WTC11 (cell line): ENCODE measurements at regions not wholly inside any gene's neighbourhood (a gene's known extent, or its start where the extent isn't known, plus 50 kb on each side); places are given as distances from the start of the nearest gene placed in this dataset.

ENCODE experiments used
- AFF4 ChIP-seq: sonication (generic); formaldehyde crosslinking; IDR thresholded peaks from 2 replicates; pipeline ENCODE4 v1.8.1; 2023; ENCODE audit warnings: mild to moderate bottlenecking, missing genetic modification reagents, borderline replicate concordance
- ATF2 ChIP-seq: sonication (generic); formaldehyde crosslinking; IDR thresholded peaks from 2 replicates; pipeline ENCODE4 v1.8.1; 2022; ENCODE audit warnings: low read depth, missing genetic modification reagents, borderline replicate concordance
- ELF4 ChIP-seq: sonication (generic); formaldehyde crosslinking; IDR thresholded peaks from 2 replicates; pipeline ENCODE4 v1.8.1; 2022; ENCODE audit warnings: low read depth, mild to moderate bottlenecking, moderate library complexity, missing genetic modification reagents
- FOXP4 ChIP-seq: sonication (generic); formaldehyde crosslinking; IDR thresholded peaks from 2 replicates; pipeline ENCODE4 v1.8.0; 2022; ENCODE audit warnings: mild to moderate bottlenecking, missing genetic modification reagents
- GTF2I ChIP-seq: fragments of 250-450 bp; sonication (Bioruptor Pico); conservative IDR thresholded peaks from 2 replicates; pipeline ENCODE4 v1.4.0; 2021; ENCODE audit warnings: mild to moderate bottlenecking
- SP1 ChIP-seq: sonication (generic); formaldehyde crosslinking; conservative IDR thresholded peaks from 2 replicates; pipeline ENCODE4 v1.8.1; 2022; ENCODE audit warnings: missing genetic modification reagents
- TEAD4 ChIP-seq: sonication (generic); formaldehyde crosslinking; IDR thresholded peaks from 2 replicates; pipeline ENCODE4 v1.8.0; 2022; ENCODE audit warnings: mild to moderate bottlenecking, missing genetic modification reagents
- USF2 ChIP-seq: sonication (generic); formaldehyde crosslinking; IDR thresholded peaks from 2 replicates; pipeline ENCODE4 v1.8.1; 2023; ENCODE audit warnings: mild to moderate bottlenecking, missing genetic modification reagents, moderate library complexity
- TF ChIP-seq, protein P1 (sequence below): fragments of 200-600 bp; IDR thresholded peaks from 2 replicates; pipeline ENCODE4 v1.8.0; 2022; ENCODE audit warnings: antibody characterized with exemption
- TF ChIP-seq, protein P2 (sequence below): sonication (generic); formaldehyde crosslinking; IDR thresholded peaks from 2 replicates; pipeline ENCODE4 v1.8.0; 2022; ENCODE audit warnings: mild to moderate bottlenecking, missing genetic modification reagents

DNA sequence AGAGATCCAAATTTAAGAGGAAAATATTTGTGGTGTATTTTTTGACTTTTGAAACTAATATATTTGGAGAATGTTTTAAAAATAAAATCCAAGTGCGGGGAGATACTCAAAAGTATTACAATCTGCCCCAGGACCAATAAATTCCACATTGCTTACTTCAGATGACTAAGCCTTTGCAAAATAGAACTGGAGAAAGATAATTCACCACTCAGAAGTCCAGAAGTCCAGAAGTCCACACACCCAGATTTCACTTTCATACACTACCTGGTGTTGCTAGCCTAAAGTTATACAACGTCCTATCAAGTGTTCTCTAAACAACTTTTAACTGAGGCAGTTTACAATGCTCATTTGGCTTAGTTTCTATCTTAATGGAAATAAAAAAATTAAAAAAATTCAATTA, 487.0 kb upstream of the SEMA3D start:
- TF ChIP-seq, protein P1, sequence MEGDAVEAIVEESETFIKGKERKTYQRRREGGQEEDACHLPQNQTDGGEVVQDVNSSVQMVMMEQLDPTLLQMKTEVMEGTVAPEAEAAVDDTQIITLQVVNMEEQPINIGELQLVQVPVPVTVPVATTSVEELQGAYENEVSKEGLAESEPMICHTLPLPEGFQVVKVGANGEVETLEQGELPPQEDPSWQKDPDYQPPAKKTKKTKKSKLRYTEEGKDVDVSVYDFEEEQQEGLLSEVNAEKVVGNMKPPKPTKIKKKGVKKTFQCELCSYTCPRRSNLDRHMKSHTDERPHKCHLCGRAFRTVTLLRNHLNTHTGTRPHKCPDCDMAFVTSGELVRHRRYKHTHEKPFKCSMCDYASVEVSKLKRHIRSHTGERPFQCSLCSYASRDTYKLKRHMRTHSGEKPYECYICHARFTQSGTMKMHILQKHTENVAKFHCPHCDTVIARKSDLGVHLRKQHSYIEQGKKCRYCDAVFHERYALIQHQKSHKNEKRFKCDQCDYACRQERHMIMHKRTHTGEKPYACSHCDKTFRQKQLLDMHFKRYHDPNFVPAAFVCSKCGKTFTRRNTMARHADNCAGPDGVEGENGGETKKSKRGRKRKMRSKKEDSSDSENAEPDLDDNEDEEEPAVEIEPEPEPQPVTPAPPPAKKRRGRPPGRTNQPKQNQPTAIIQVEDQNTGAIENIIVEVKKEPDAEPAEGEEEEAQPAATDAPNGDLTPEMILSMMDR: no peak
- TF ChIP-seq ATF2 (CRISPR knock-in tag) (no peak), ELF4 (CRISPR knock-in tag) (no peak), GTF2I (CRISPR knock-in tag) (no peak), TEAD4 (CRISPR knock-in tag) (no peak), USF2 (CRISPR knock-in tag) (no peak), SP1 (no peak), AFF4 (no peak), FOXP4 (CRISPR knock-in tag) (no peak)
- TF ChIP-seq, protein P2, sequence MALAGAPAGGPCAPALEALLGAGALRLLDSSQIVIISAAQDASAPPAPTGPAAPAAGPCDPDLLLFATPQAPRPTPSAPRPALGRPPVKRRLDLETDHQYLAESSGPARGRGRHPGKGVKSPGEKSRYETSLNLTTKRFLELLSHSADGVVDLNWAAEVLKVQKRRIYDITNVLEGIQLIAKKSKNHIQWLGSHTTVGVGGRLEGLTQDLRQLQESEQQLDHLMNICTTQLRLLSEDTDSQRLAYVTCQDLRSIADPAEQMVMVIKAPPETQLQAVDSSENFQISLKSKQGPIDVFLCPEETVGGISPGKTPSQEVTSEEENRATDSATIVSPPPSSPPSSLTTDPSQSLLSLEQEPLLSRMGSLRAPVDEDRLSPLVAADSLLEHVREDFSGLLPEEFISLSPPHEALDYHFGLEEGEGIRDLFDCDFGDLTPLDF (CRISPR knock-in tag): no peak
